ENCODE measurements at regions not wholly inside any gene's neighbourhood (a gene's known extent, or its start where the extent isn't known, plus 50 kb on each side); places are given as distances from the start of the nearest gene placed in this dataset.

DNA sequence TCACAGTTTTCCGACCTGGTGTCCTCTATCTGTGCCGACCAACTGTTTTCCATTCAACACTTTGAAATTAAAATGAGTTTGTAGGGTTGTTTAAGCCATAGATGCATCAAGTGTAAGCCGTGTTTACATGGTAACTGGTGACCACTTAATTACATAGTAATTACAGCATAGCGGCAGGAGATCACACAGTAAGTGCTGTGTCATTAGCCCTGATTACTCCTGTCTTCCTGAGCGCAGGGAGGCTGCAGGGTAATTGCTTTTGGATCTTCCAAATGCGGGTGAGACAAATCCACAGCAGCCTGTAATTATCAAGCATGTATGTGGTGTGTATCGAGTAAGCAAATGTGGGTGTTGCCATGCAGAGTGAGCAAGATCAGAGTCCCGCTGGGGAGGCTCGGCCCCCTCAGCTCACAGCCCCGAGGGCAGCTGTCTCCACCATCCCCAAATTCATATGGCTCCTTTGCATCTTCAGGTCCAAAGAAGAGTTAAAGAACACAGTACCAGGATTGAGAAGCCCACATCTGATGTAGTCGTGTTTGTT lies 71.5 kb upstream of the HDAC4 start:
- DNase-seq = no peak

DNA sequence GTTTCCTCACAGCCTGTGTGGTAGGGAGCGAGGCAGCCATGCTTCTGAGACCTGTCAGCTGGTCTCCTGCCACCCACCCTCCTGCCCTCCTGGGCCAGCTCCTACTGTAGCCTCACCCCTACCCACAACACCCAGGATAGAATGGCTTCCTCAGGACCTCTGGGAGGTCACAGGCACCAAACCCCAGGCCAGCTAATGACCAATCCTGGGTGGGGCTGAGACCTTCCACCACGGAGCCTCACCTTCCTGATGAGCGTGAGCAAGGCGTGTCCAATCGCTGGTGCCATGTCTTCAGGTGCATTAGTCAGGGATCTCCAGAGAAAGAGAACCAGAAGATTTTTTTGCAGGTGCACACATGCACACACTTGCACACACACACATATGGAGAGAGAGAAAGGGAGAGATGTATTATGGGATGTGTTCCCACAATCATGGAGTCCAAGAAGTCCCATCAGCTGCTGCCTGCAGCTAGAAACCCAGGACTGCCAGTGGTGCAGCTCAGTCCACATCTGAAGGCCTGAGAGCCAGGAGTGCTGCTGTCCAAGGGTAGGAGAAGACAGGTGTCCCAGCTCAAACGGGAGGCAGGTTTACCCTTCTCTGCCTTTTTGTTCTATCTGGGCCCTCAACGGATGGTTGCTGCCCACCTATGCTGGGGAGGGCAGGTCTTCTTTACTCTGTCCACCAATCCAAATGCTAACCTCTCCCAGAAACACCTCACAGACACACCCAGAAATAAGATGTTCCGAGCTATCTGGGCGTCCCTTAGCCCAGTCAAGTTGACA lies 70.4 kb upstream of the HDAC4 start:
- no peak for DNase-seq

DNA sequence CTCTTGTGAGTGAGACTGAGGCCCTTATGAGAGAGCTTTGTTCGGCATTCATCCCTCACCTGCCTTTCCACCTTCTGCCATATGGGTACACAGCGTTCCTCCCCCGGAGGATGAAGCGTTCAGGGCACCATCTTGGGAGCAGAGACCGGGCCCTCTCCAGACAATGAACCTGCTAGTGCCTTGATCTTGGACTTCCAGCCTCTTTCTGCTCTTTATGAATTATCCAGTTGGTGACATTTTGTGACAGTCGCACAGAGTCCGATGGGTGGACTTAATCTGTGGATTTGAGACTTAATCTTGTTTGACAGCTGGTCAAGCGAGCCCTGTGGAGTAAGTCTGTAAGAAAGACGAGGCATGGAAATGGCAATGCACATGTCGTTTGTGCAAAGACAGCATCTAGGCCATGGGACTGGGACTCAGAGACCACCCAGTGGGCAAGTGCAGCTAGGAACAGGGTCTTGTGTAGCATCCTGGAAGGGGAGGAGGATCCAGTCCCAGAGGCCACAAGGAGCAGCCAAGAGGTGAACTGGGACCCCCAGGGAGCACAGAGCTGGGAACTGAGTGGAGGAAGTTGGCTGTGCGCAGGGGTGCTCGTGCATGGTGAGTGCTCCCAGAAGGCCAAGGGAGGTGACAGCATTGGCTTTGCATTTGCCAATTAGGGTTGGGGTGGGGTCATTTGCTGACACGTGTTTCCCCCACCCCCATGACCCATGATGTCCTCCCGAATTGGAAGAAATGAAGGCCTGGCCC lies 69.5 kb upstream of the HDAC4 start:
- DNase-seq = no peak

DNA sequence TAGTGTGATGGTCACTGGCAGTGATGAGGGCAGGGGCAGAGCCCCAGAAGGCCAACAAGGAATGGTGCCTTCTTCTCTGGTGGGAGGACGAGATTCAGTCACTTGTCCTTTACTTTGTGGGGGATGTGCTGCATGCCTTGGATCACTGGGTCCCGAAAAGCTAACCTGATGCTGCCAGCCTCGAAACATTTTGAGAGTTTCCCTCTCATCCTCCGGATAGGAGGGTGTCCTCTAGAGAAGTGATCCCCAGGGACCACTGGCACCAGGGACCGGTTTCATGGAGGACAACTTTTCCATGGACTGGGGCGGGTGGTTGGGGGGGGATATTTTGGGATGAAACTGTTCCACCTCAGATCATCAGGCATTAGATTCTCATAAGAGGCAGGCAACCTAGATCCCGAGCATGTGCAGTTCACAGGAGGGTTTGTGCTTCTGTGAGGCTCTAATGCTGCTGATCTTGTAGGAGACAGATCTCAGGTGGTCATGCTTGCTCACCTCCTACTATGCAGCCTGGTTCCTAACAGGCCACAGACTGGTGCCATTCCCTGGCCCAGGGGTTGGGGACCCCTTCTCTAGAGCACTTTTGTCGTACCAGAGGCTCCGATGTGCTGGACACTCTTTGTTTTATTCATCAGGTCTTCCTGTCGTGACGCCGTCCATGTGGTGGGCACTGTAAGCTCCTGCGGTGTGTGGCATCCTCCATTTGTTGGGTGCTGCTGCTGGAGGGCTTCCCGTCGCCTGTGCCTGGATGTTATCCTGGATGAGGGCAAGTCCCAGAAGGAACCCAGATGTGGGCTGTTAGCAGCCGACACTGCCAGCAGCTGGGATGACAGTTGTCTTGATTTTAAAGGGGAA lies 68.5 kb upstream of the HDAC4 start:
- DNase-seq = no peak

DNA sequence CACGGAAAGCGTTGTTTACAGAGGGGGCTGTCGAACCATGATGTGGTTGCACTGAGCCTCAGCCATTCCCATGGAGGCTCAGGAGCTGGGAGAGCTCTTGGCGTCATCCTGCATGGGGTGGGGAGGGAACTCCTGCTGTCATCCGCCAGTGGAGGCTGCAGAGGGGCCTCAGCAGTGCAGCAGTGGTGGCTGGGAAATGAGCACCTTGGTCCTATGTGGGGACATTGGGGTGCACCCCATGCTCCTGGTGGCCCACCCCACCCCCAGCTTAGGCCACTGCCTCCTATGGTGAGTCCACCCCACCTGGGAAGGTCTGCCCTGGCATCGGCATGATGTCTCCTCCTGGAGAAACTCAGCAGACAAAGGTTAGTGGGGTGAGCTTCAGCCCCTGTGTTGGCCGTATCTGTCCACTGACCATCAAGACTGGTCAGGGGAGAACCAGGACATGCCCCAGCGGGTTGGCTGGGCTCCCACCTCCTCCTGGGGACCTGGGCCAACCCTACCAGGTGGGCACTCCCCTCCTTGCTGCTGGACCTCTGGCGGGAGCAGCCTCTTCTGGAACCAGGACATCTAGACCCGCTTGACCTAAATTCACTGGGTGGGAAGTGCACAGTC lies 67.8 kb upstream of the HDAC4 start:
- DNase-seq = no peak

DNA sequence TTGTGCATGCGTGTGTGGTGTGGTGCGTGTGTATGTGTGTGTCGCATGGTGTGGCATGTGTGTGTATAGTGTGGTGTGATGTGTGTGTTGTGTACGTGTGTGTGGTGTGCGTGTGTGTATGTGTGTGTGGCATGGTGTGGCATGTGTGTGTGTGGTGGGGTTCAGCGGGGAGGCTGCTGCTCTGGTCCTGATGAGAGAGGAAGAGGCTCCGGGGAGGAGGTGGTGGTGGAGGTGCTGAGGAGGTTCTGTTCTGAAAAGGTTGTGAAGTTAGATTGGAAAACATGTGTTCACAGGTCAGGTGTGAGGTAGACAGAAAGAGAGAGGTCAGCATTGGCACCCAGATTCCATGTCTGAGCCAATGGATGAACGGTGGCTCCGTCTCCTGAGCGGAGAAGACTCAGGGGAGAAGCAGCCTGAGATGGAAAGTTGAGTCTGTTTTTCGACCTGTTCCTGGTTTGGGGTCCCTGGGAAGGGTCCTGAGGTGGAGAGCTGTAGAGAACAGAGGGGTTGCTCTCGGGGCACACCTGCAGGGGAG lies 67.2 kb upstream of the HDAC4 start:
- DNase-seq = no peak

DNA sequence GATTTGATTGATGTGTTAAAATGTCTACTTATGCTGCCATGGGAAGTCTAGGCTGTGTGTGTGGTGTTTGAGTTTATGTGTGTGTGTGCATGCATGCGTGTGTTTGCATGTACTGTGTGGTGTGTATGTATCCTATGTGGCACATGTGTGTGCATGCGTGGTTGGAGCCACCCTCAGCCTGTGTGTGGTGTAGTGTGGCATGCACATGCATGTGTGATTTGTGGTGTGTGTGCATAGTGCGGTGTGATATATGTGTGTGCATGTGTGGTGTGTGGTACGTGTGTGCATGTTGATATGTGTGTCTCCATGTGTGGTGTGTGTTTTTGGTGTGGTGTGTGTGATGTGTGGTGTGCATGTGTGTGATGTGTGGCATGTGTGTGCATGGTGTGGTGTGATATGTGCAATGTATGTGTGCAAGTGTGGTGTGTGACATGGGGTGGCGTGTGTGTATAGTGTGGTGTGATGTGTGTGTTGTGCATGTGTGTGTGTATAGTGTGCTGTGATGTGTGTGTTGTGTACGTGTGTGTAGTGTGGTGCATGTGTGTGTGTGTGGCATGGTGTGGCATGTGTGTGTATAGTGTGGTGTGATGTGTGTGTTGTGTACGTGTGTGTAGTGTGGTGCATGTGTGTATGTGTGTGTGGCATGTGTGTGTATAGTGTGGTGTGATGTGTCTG lies 66.6 kb upstream of the HDAC4 start:
- DNase-seq = no peak

DNA sequence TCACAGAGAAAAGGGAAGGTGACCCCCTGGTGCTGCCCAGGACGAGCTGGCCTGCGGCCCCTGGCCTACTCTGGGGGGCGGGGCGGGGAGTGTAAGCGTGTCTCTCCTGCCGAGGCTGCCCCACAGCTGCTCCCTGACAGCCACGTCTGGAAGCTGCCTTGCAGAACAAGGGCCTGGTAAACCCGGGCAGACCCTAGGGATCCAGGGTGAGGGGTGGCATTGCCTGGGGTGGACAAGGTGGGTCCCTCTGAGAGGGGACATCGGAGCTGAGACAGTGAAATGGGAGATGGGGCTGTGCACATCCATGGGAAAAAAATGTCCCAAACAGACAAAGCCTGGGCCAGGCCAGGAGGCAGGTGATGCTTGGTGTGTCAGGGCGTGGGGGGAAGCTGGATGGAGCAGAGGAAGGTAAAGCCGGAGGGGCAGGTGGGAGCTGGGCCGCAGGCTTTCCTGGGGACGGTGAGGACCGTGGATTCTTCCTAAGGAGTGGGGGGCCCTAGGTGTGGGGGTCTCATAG lies 66.0 kb upstream of the HDAC4 start:
- DNase-seq = no peak

DNA sequence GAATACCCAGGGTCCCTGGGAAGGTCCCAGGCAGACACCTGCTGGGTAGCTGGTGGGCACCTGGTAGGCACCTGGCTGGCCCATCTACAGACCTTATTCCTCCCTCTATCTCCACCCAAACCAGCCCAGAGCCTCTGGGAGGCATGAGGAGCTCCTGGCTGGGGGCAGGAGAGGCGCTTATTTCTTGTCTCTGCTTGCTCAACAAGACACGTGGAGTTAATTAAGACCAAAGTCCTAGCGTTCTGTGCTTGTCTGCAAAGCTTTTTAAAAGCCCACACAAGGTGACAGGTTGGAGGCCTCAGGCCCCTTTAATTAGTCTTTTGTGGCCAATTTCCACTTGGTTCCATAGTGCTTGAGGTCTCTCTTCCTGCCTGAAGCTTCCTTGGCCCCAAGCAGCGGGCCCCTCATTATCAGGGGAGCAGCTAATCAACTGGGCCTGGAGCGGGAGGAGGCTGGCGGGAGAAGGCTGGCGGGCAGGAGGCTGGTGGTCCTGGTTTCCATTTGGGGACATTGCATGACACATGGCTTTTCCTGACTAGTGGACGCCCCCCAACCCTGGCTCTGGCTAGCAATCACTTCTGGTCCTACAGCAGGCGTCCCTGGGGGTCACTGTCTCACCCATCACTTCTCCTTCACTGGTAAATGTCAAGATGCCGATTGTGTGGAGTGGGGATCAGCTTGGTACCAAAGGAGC lies 65.4 kb upstream of the HDAC4 start:
- no peak for DNase-seq

DNA sequence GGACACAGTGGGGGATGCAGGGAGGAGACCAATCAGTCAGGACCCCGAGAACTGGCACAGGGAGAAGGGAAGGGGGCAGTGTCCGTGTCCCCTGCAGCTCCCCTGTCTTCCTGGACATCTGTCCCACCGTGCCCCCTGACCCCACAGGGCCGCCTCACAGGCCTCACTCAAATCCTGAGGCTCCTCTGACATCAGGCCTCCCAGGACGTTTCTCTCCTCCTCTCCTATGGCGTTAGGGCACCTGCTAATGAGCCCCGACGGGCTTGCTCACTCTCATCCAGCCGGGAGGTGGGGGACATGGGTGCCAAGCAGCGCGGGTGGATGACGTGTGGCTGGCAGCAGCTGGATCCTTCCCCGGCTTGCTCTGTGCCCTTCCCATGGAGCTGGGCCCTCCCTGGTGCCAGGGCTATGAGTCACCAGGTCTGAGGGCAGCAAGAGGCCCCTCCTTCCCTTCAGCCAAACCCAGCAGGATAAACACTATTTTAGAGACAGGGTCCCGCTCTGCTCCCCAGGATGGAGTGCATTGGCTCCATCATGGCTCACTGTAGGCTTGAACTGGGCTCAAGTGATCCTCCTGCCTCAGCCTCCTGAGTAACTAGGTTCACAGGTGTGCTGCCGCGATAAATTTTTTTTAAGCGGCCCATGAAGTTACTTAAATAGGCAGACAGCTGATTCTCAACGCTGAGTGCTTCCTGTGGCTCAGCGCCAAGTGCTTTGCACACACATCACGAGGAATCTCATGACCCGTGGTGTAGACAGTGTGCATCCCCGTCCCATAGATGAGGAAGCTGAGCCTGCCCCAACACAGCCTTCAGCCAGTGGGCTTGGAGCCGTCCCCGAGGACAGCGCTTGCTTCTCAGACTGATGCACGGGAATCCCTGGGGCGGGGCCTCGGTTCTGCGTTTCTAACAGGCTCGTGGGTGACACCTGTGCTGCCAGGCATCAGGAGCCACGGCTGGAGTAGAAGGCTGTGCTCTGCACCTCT lies 64.5 kb upstream of the HDAC4 start:
- DNase-seq = peak; percentile 9

DNA sequence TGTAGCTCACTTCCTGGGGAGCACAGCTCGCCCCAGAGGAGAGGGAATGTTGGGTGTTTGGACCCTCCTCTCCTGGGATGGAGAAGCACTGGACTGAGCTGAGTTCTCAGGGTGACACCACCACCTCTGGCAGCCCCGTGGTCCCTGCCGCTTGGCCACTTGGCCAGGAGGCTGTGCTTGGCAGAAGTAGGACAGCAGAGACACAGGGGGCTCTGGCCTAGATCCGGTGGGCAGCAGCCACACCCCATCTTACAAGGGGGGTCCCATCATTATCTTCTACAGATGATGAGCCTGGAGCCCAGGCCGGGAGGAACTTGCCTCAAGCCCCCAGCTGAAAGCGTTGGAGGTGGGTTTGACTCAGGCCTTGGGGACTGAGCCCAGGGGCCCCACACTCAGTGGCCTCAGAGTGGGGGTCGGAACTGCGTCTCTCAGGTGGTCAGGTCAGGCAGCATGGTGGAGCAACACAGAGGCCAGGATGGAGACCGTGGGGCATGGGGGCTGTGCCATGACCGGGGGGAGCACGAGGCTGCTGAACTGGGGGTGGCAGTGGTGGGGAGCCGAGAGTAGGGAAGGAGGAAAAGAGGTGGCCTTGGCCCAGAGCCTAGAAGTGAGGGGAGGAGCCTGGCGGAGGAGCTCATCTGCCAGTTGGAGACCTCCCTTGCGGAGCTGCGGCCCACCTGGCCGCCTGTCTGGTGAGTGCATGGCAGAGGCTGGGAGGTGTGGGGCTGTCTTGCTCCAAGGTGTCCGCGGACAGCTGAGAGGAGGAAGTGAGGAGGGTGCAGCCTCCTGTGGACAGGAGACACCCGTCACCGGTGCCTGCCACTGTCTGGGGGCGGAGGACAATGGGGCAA lies 63.6 kb upstream of the HDAC4 start:
- DNase-seq = no peak

DNA sequence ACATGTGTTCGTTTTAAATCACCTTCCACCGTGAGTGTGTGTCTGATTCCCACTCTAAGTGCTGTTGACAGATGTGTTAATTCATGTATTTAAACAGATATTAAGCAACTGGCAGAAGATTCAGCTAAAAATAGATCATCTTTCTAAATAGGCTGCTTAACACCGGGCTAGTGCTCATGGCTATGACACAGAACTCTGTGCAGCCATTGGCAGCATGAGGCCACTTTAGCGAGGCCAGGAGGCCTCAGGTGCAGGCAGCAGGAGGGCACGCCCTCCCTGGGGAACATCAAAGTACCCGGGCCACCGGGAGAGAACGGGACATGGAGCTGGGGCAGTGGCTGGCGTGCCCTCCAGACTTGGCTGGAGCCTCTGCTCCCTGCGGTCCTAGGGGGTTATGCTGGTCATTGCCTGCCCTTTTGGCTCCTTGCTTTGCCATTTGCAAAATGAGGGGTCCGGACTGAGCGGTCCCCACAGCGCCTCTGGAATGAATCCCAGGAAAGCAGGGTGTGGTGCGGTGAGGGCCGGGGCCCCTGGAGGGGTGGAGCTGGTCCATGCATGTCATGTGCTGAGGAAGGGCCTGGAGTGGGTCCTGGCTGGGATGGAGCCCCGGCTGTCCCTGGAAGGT lies 62.8 kb upstream of the HDAC4 start:
- DNase-seq = no peak

DNA sequence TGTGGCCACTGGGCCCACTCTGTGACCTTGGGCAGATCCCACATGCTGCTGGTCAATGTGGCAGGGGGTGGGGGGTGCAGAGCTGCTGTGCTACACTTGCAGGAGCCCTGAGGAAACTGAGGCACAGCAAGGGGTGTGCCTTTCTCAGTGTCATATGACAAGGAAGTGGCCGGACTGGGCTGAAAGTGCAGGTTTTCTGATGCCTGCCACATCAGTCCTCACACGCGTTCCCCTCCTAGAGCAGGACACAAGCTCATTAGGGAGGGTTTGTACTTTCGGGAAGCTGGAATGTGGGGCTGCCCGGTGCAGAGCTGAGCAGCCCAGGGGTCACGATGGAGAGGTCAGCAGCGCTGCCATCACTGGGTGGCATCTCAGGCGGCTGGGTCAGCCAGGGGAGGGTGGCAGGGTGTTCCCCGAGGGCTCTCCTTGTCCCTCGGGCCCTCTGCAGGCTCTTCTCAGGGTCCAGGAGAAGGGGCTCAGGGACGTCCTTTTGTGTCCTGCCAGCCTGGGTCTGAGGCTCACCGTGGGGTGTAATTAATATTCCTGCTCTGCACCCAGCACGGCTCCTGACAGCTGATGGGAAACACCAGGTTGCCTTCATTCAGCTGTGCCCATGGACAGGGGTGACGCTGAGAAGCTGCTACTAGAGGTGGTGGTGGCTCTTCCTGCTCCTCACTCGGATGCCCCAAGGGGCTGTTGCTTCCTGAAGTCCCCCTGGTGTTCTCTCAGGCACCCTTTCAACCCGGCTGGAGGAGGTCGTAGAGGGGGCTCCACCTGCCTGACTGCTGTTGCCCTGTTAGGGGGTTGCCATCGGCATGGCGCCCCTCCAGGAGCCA lies 62.1 kb upstream of the HDAC4 start:
- DNase-seq = no peak

DNA sequence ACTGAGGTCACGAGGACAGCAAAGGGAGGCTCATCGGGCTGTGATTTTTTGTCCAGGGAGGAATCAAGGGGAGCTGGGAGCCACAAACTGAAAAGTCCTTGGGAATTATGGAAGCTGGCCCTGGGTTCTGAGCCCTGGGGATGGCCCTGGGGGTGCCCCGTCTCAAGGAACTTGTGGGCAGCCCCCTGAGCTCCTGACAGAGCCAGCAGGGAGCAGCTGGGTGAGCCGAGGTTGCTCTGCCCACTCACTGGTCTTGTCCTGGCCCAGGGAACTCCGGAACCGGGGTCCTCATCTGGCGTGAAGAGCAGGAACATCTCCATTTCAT lies 61.3 kb upstream of the HDAC4 start:
- no peak for DNase-seq

DNA sequence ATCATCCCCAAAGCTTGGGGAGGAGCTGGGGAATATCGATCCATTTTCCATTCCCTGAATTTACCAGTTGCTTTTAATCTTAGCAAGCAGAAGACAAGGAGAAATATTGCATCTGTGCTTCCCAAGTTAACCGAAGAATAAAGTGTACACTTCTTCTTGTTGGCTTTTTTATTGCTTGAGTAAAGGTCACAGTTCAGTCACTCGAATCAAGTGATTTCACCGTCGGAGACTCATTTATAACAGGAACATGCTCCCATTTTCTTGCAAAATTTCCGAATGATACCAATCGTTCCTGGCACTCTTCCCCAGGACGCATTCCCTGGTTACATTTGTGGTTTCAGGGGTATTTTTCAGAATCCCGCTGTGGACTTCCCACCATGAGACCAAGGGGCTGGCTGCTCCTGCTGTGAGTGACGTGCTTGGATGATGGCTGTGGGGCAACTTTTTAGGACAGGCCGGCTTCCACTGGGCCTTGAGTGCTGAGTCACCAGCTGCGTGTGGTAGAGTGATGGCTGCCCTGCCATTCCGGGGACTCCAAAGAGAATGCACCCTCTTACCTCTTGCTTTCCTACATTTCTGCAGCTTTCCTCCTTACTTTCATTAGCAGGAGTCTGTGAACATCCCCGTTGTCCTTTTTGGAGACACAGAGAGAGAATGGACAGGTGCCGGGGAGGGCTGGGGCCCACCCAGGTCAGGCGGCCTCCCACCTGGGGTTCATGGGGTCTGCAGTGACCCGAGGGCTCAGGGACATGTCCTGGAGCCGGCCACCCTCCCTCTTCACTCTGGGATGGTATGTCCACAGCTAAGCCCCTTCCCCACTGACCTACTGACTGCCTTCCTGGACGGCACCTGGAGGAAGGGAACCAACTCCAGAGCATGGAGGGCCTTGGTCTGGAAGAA lies 60.7 kb upstream of the HDAC4 start:
- DNase-seq = no peak

DNA sequence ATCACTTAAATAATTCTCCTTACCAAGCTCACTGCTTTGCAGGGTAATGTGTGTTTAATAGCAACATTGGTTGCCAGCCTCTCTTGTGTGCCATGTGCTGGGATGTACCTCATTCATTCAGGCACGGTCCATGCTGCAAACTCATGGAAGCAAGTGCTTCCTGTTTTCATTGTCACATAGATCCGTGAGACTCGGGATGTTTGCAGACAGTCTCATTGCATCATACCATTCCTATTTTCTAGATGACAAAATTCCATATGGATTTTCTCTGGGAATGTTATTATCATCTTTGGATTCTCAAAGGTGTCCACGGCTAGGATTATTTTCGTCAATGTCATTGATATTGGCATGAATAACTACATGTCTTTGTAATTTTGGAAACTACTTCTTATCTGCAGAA lies 60.0 kb upstream of the HDAC4 start:
- DNase-seq = no peak

Data from OCI-M1 (cell line).